OCI-LY1 (cell line): ENCODE measurements at regions not wholly inside any gene's neighbourhood (a gene's known extent, or its start where the extent isn't known, plus 50 kb on each side); places are given as distances from the start of the nearest gene placed in this dataset.

Source experiments
- H2AFZ ChIP-seq: fragments of 200-600 bp; sonication (generic), shearing (Covaris generic); 2 replicates; pipeline ENCODE4 v1.6.0; 2014; ENCODE audit warnings: antibody characterized with exemption, mild to moderate bottlenecking, low read length
- H3F3A ChIP-seq: fragments of 200-600 bp; sonication (generic), shearing (Covaris generic); 2 replicates; pipeline ENCODE4 v1.6.0; 2014; ENCODE audit warnings: mild to moderate bottlenecking, antibody characterized with exemption, low read length, moderate library complexity; ENCODE audit not compliant: insufficient read depth
- H3K27ac ChIP-seq: fragments of 200-600 bp; sonication (generic); 2 replicates; pipeline ENCODE4 v1.5.1; 2014; ENCODE audit warnings: low read length, mixed run types, mild to moderate bottlenecking, low read depth; ENCODE audit not compliant: poor library complexity, severe bottlenecking
- H3K27me3 ChIP-seq: fragments of 200-600 bp; sonication (generic); 2 replicates; pipeline ENCODE4 v1.6.0; 2014; ENCODE audit warnings: antibody characterized with exemption, mild to moderate bottlenecking, low read length, moderate library complexity; ENCODE audit not compliant: insufficient read depth
- H3K36me3 ChIP-seq: fragments of 200-600 bp; sonication (generic); 2 replicates; pipeline ENCODE4 v1.6.1; 2014; ENCODE audit warnings: mild to moderate bottlenecking, antibody characterized with exemption, low read length, moderate library complexity, mixed read lengths; ENCODE audit not compliant: insufficient read depth
- H3K4me1 ChIP-seq: fragments of 200-600 bp; sonication (generic); 2 replicates; pipeline ENCODE4 v1.5.1; 2014; ENCODE audit warnings: mild to moderate bottlenecking, low read length, moderate library complexity; ENCODE audit not compliant: insufficient read depth, severe bottlenecking
- H3K4me2 ChIP-seq: fragments of 200-600 bp; sonication (generic), shearing (Covaris generic); 2 replicates; pipeline ENCODE4 v1.6.1; 2014; ENCODE audit warnings: low read length
- H3K4me3 ChIP-seq: fragments of 200-600 bp; sonication (generic); 2 replicates; pipeline ENCODE4 v1.5.1; 2014; ENCODE audit warnings: low read length, low read depth, mild to moderate bottlenecking, mixed read lengths; ENCODE audit not compliant: poor library complexity, severe bottlenecking
- H3K79me2 ChIP-seq: fragments of 200-600 bp; shearing (Covaris generic); 2 replicates; pipeline ENCODE4 v1.6.1; 2016; ENCODE audit warnings: mixed run types, low read length, mixed read lengths; ENCODE audit not compliant: insufficient read depth
- H3K9ac ChIP-seq: fragments of 200-600 bp; sonication (generic), shearing (Covaris generic); 2 replicates; pipeline ENCODE4 v1.6.1; 2014; ENCODE audit warnings: mild to moderate bottlenecking, low read length, mixed read lengths
- H3K9me2 ChIP-seq: fragments of 200-600 bp; sonication (generic), shearing (Covaris generic); 2 replicates; pipeline ENCODE4 v1.6.1; 2014; ENCODE audit warnings: low read depth, mild to moderate bottlenecking, low read length, mixed read lengths
- H3K9me3 ChIP-seq: fragments of 200-600 bp; shearing (Covaris generic); 2 replicates; pipeline ENCODE4 v1.6.1; 2014; ENCODE audit warnings: low read length, mixed read lengths
- H4K20me1 ChIP-seq: fragments of 200-600 bp; sonication (generic), shearing (Covaris generic); 2 replicates; pipeline ENCODE4 v1.6.0; 2016; ENCODE audit warnings: mild to moderate bottlenecking, low read length; ENCODE audit not compliant: insufficient read depth
- EZH2 ChIP-seq: fragments of 200-600 bp; sonication (generic), shearing (Covaris generic); IDR thresholded peaks from 2 replicates; pipeline ENCODE4 v1.8.0; 2017; ENCODE audit warnings: borderline replicate concordance, mixed run types, mild to moderate bottlenecking, antibody characterized with exemption, low read length, moderate library complexity, mixed read lengths
- TF ChIP-seq, protein P1 (sequence below): fragments of 200-600 bp; sonication (generic), shearing (Covaris generic); IDR thresholded peaks from 2 replicates; pipeline ENCODE4 v1.5.1; 2017; ENCODE audit warnings: mild to moderate bottlenecking, antibody characterized with exemption, low read length, moderate library complexity, mixed read lengths

DNA sequence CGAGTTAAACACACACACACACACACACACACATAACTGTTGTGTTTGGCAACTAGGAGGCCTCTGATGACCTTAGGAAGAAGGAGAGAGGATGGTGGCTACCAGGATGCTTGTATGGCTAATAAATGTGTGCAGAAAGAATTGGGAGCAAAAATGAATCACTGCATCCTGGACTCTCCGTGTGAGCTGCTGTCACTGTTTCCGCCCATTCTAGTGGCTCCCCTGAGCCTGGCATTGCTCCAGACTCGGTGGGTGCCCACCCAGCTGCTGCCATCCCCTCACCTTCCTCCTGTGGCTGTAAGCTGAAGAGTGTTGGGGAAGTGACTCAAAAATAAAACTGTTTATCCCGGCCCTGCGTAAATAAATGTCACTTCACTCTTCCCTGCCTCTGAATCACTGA, 149.5 kb upstream of the MINDY3 start:
- no peaks in the 10 kb centered on the region for H3K79me2 ChIP-seq
- no peaks in the 10 kb centered on the region for H3K27me3 ChIP-seq
- H4K20me1 ChIP-seq = no peaks in the 10 kb centered on the region
- H3K9ac ChIP-seq = no peak overlapping the region
- no peaks in the 10 kb centered on the region for H3K9me3 ChIP-seq
- no peak overlapping the region for H3K4me2 ChIP-seq
- H2AFZ ChIP-seq = no peak overlapping the region
- no peaks in the 10 kb centered on the region for H3F3A ChIP-seq
- no peak for TF ChIP-seq EZH2
- TF ChIP-seq, protein P1, sequence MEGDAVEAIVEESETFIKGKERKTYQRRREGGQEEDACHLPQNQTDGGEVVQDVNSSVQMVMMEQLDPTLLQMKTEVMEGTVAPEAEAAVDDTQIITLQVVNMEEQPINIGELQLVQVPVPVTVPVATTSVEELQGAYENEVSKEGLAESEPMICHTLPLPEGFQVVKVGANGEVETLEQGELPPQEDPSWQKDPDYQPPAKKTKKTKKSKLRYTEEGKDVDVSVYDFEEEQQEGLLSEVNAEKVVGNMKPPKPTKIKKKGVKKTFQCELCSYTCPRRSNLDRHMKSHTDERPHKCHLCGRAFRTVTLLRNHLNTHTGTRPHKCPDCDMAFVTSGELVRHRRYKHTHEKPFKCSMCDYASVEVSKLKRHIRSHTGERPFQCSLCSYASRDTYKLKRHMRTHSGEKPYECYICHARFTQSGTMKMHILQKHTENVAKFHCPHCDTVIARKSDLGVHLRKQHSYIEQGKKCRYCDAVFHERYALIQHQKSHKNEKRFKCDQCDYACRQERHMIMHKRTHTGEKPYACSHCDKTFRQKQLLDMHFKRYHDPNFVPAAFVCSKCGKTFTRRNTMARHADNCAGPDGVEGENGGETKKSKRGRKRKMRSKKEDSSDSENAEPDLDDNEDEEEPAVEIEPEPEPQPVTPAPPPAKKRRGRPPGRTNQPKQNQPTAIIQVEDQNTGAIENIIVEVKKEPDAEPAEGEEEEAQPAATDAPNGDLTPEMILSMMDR = no peak
- H3K4me3 ChIP-seq = no peak overlapping the region
- H3K27ac ChIP-seq = no peak overlapping the region
- H3K4me1 ChIP-seq = no peaks in the 10 kb centered on the region
- H3K9me2 ChIP-seq = no peaks in the 10 kb centered on the region
- H3K36me3 ChIP-seq = no peaks in the 10 kb centered on the region

DNA sequence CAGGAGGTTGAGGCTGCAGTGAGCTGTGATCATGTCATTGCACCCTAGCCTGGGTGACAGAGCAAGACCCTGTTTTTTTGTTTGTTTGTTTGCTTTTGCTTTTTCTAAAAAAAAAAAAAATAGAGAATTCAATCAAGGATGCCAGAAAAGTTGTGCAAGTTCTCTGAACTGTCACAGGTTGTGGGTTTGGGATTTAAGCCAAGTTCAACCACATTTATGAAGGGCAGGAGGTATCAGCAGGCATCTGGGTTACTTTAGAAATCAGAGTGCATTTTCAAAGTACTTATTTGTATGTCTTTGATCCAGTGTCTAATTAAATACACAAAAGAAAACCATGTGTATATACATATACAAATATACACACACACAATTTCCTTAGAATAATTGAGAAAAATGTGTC, 151.2 kb upstream of the MINDY3 start:
- Histone ChIP-seq H3K4me3 (no peak overlapping the region), H3K27me3 (no peaks in the 10 kb centered on the region), H3K36me3 (no peaks in the 10 kb centered on the region), H3K79me2 (no peaks in the 10 kb centered on the region), H3K9ac (no peak overlapping the region), H3K9me3 (no peaks in the 10 kb centered on the region), H2AFZ (no peak overlapping the region), H3F3A (no peaks in the 10 kb centered on the region), H3K9me2 (no peaks in the 10 kb centered on the region), H3K4me2 (no peak overlapping the region), H4K20me1 (no peaks in the 10 kb centered on the region), H3K27ac (no peak overlapping the region), H3K4me1 (no peaks in the 10 kb centered on the region)
- TF ChIP-seq, protein P1 = no peak
- no peak for TF ChIP-seq EZH2

DNA sequence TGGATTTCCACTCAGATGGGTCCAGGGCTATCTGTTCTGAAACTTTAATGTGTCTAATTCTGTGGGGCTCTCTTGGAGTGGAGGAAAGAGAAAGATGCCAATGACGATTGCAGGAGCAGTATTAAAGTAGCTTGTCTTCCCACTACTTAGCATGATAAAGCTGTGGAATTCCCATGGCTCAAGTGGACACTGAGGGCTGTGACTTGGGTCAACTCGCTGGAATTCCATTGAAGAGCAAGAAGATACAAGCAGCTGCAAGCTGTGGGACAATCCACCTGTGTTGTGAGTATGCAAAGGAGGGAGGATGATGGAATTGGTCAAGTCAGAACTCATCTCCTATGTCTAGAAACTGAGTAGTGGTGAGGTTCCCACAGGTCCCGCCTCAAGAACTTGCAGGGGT, 154.2 kb upstream of the MINDY3 start:
- TF ChIP-seq, protein P1 = no peak
- TF ChIP-seq EZH2 = no peak
- Histone ChIP-seq H3K9me2 (no peaks in the 10 kb centered on the region), H2AFZ (no peak overlapping the region), H3K4me3 (no peak overlapping the region), H3K9ac (no peak overlapping the region), H3K4me1 (no peaks in the 10 kb centered on the region), H3K27ac (no peak overlapping the region), H3K27me3 (no peaks in the 10 kb centered on the region), H3F3A (no peaks in the 10 kb centered on the region), H3K36me3 (no peaks in the 10 kb centered on the region), H3K79me2 (no peaks in the 10 kb centered on the region), H3K9me3 (no peaks in the 10 kb centered on the region), H4K20me1 (no peaks in the 10 kb centered on the region), H3K4me2 (no peak overlapping the region)
